ENCODE measurements at regions not wholly inside any gene's neighbourhood (a gene's known extent, or its start where the extent isn't known, plus 50 kb on each side); places are given as distances from the start of the nearest gene placed in this dataset.

GRCh38 chr5:125713109-125713805 lies 710.0 kb upstream of the GRAMD2B start:
- peaks cover 2% of the 10 kb centered on the region; the same call in 1 of the 2 replicates for H3K27me3 Mint-ChIP-seq (ENCODE audit: insufficient read depth)
- H3K4me3 Mint-ChIP-seq: no peak overlapping the region
- H3K4me1 Mint-ChIP-seq (ENCODE audit: low read depth): no peaks in the 10 kb centered on the region
- peaks cover 16% of the 10 kb centered on the region for H3K9me3 Mint-ChIP-seq
- no peak for TF ChIP-seq CTCF (IDR thresholded peaks at IDR 0.05)
- no peak overlapping the region for H3K27ac Mint-ChIP-seq
- DNase-seq: no peak
- H3K36me3 Mint-ChIP-seq (ENCODE audit: low read depth): no peaks in the 10 kb centered on the region

GRCh38 chr5:125715216-125715615 lies 708.0 kb upstream of the GRAMD2B start:
- H3K27ac Mint-ChIP-seq: no peak overlapping the region
- TF ChIP-seq CTCF (IDR thresholded peaks at IDR 0.05): no peak
- no peak for DNase-seq
- peaks cover 2% of the 10 kb centered on the region; the same call in 1 of the 2 replicates for H3K27me3 Mint-ChIP-seq (ENCODE audit: insufficient read depth)
- H3K4me1 Mint-ChIP-seq (ENCODE audit: low read depth): no peaks in the 10 kb centered on the region
- no peak overlapping the region for H3K4me3 Mint-ChIP-seq
- no peaks in the 10 kb centered on the region for H3K36me3 Mint-ChIP-seq (ENCODE audit: low read depth)
- H3K9me3 Mint-ChIP-seq: peaks cover 15% of the 10 kb centered on the region

DNA sequence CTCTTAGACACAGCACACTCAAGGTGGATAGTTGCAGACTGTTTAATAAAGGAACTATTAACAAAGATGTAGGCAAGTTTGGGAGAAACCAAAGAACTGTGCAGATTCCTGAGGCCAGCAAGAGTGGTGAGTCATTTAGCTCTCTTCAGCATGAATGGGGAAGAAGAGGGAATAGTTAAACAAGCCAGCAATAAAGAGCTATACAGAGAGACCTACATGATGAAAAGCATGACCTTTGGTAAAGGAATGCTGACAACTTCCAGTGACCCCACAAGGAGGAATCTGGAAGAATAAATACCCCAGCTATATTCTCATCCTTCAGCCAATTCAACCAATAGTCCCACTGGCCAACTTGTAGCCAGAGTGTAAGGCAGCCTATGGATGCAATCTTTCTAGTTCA lies 706.0 kb upstream of the GRAMD2B start:
- peaks cover 5% of the 10 kb centered on the region; the same call in 1 of the 2 replicates for H3K9me3 Mint-ChIP-seq

GRCh38 chr5:125719681-125720347 lies 703.4 kb upstream of the GRAMD2B start:
- H3K27me3 Mint-ChIP-seq (ENCODE audit: insufficient read depth): peaks cover 2% of the 10 kb centered on the region; the same call in 1 of the 2 replicates
- no peak overlapping the region for H3K27ac Mint-ChIP-seq
- no peaks in the 10 kb centered on the region for H3K36me3 Mint-ChIP-seq (ENCODE audit: low read depth)
- no peak overlapping the region for H3K4me3 Mint-ChIP-seq
- no peak for TF ChIP-seq CTCF (IDR thresholded peaks at IDR 0.05)
- peaks cover 5% of the 10 kb centered on the region; the same call in 1 of the 2 replicates for H3K9me3 Mint-ChIP-seq
- no peak for DNase-seq
- H3K4me1 Mint-ChIP-seq (ENCODE audit: low read depth): no peaks in the 10 kb centered on the region

More for the DNA sequence above, 706.0 kb upstream of the GRAMD2B start:
- no peak overlapping the region for H3K27ac Mint-ChIP-seq
- DNase-seq: no peak
- no peaks in the 10 kb centered on the region for H3K36me3 Mint-ChIP-seq (ENCODE audit: low read depth)
- H3K4me1 Mint-ChIP-seq (ENCODE audit: low read depth): no peaks in the 10 kb centered on the region
- no peak overlapping the region for H3K4me3 Mint-ChIP-seq
- peaks cover 2% of the 10 kb centered on the region; the same call in 1 of the 2 replicates for H3K27me3 Mint-ChIP-seq (ENCODE audit: insufficient read depth)
- no peak for TF ChIP-seq CTCF (IDR thresholded peaks at IDR 0.05)

GRCh38 chr5:125720348-125720685 lies 702.9 kb upstream of the GRAMD2B start:
- Mint-ChIP-seq H3K4me3 (no peak overlapping the region), H3K27me3 (ENCODE audit: insufficient read depth) (peaks cover 2% of the 10 kb centered on the region; the same call in 1 of the 2 replicates), H3K9me3 (peaks cover 5% of the 10 kb centered on the region; the same call in 1 of the 2 replicates), H3K36me3 (ENCODE audit: low read depth) (no peaks in the 10 kb centered on the region), H3K4me1 (ENCODE audit: low read depth) (no peaks in the 10 kb centered on the region), H3K27ac (no peak overlapping the region)
- TF ChIP-seq CTCF (IDR thresholded peaks at IDR 0.05): no peak
- DNase-seq: no peak

All from HFFc6 (cell line).